Sigmoid colon (tissue), 6 donors: ENCODE measurements at regions not wholly inside any gene's neighbourhood (a gene's known extent, or its start where the extent isn't known, plus 50 kb on each side); places are given as distances from the start of the nearest gene placed in this dataset.

Source experiments
- DNase-seq: peaks from one replicate; pipeline ENCODE4 v3.0.0-alpha.2; 2019
- H3K27ac ChIP-seq, 4 donors: fragments of 200-600 bp; sonication (generic); one replicate each; pipeline ENCODE4 v1.5.1; 2016 to 2019; ENCODE audit warnings: mild to moderate bottlenecking in 1 of 4
- H3K27me3 ChIP-seq, 3 donors: fragments of 200-600 bp; sonication (generic); one replicate each; pipeline ENCODE4 v1.5.1; 2019; ENCODE audit warnings: mild to moderate bottlenecking in 1 of 3
- H3K36me3 ChIP-seq, 4 donors: fragments of 200-600 bp; sonication (generic); one replicate each; pipeline ENCODE4 v1.5.1; 2016 to 2019
- H3K4me1 ChIP-seq, 4 donors: fragments of 200-600 bp; sonication (generic); one replicate each; pipeline ENCODE4 v1.5.1; 2017 to 2019
- H3K4me3 ChIP-seq, 4 donors: fragments of 200-600 bp; sonication (generic); one replicate each; pipeline ENCODE4 v1.5.1; 2017 to 2019; ENCODE audit warnings: mild to moderate bottlenecking in 2 of 4, moderate library complexity in 1 of 4
- H3K9me3 ChIP-seq, 4 donors: fragments of 200-600 bp in 3 of 4; sonication (generic) in 3 of 4; one replicate each; pipeline versions ENCODE4 v1.5.1 to v1.6.1; 2013 to 2019
- CTCF ChIP-seq, 4 experiments: fragments of 450-650 bp in 3 of 4; fragments of 200-600 bp in 1 of 4; IDR thresholded peaks; one replicate each; pipeline ENCODE4 v1.5.1; 2016 to 2019; ENCODE audit warnings: antibody characterized with exemption in 4 of 4, mild to moderate bottlenecking in 3 of 4, moderate library complexity in 2 of 4
- EP300 ChIP-seq, 4 donors: sonication (generic); formaldehyde crosslinking; IDR thresholded peaks; one replicate each; pipeline ENCODE4 v1.6.1; 2017; ENCODE audit warnings: antibody characterized with exemption in 4 of 4
- POLR2A ChIP-seq, 2 donors: fragments of 450-650 bp; IDR thresholded peaks; one replicate each; pipeline ENCODE4 v1.6.1; 2016; ENCODE audit warnings: antibody characterized with exemption in 2 of 2, mild to moderate bottlenecking in 2 of 2, moderate library complexity in 2 of 2
- POLR2AphosphoS5 ChIP-seq, 4 donors: sonication (generic); formaldehyde crosslinking; IDR thresholded peaks; one replicate each; pipeline ENCODE4 v1.6.1; 2017; ENCODE audit warnings: antibody characterized with exemption in 4 of 4
- WGBS, 2 donors: extraction: QIAGEN DNeasy Blood & Tissue Kit; methylation state at CpG; one replicate each; pipeline ENCODE4 v1.1.7; 2013; 5-methylcytosine and 5-hydroxymethylcytosine counted together
- intact Hi-C: fragments of 100-400 bp; cut with DNase I; formaldehyde crosslinking; loops from one replicate; pipeline ENCODE4 v1.15.1; 2023
- donor health status: healthy with polysubstance abuse.
- donor health status: healthy.

- no peak overlapping the region for H3K4me3 ChIP-seq
- H3K27ac ChIP-seq: no peak overlapping the region
- no peaks in the 10 kb centered on the region for H3K27me3 ChIP-seq
- no peaks in the 10 kb centered on the region for H3K36me3 ChIP-seq
- peaks cover 0 to 9% (median 6%) of the 10 kb centered on the region in 4 donors for H3K9me3 ChIP-seq
- no peak for DNase-seq
- no peaks in the 10 kb centered on the region for H3K4me1 ChIP-seq
- 88 to 91% methylated on average over 15 of the region's 15 CpGs for WGBS, 2 donors
- intact Hi-C loops: no loop called here
- TF ChIP-seq POLR2A (IDR thresholded peaks at IDR 0.05): no peak
- TF ChIP-seq EP300 (IDR thresholded peaks at IDR 0.05): no peak
- TF ChIP-seq POLR2AphosphoS5 (IDR thresholded peaks at IDR 0.05): no peak
- no peak for TF ChIP-seq CTCF (IDR thresholded peaks at IDR 0.05)
Observed at GRCh38 chr20:60976139-60976538, 275.9 kb upstream of the CDH4 start.

- no peak for TF ChIP-seq POLR2A (IDR thresholded peaks at IDR 0.05)
- TF ChIP-seq CTCF (IDR thresholded peaks at IDR 0.05): no peak
- TF ChIP-seq POLR2AphosphoS5 (IDR thresholded peaks at IDR 0.05): no peak
- TF ChIP-seq EP300 (IDR thresholded peaks at IDR 0.05): no peak
- H3K9me3 ChIP-seq: peaks cover 0 to 9% (median 6%) of the 10 kb centered on the region in 4 donors
- intact Hi-C loops: no loop called here
- no peak for DNase-seq
- H3K36me3 ChIP-seq: no peaks in the 10 kb centered on the region
- no peak overlapping the region for H3K27ac ChIP-seq
- no peaks in the 10 kb centered on the region for H3K27me3 ChIP-seq
- H3K4me1 ChIP-seq: no peaks in the 10 kb centered on the region
- WGBS, 2 donors: 72% methylated on average over 4 of the region's 4 CpGs
- no peak overlapping the region for H3K4me3 ChIP-seq
Observed at GRCh38 chr20:60976913-60977312, 275.1 kb upstream of the CDH4 start.

- Histone ChIP-seq H3K36me3 (no peaks in the 10 kb centered on the region), H3K27ac (no peak overlapping the region), H3K27me3 (no peaks in the 10 kb centered on the region), H3K9me3 (peaks cover 0 to 9% (median 6%) of the 10 kb centered on the region in 4 donors), H3K4me1 (no peaks in the 10 kb centered on the region), H3K4me3 (no peak overlapping the region)
- 65 to 77% methylated on average over 7 of the region's 7 CpGs for WGBS, 2 donors
- intact Hi-C loops: no loop called here
- TF ChIP-seq POLR2AphosphoS5 (IDR thresholded peaks at IDR 0.05) (no peak), CTCF (IDR thresholded peaks at IDR 0.05) (no peak), POLR2A (IDR thresholded peaks at IDR 0.05) (no peak), EP300 (IDR thresholded peaks at IDR 0.05) (no peak)
- DNase-seq: no peak
Observed at GRCh38 chr20:60977901-60978300, 274.2 kb upstream of the CDH4 start.

- Histone ChIP-seq H3K4me1 (no peaks in the 10 kb centered on the region), H3K36me3 (no peaks in the 10 kb centered on the region), H3K4me3 (no peak overlapping the region), H3K9me3 (peaks cover 0 to 2% (median under 1%) of the 10 kb centered on the region in 4 donors), H3K27me3 (no peaks in the 10 kb centered on the region), H3K27ac (no peak overlapping the region)
- DNase-seq: no peak
- intact Hi-C loops: no loop called here
- WGBS, 2 donors: 72 to 75% methylated on average over 7 of the region's 7 CpGs
- TF ChIP-seq CTCF (IDR thresholded peaks at IDR 0.05): no peak
- no peak for TF ChIP-seq POLR2AphosphoS5 (IDR thresholded peaks at IDR 0.05)
- no peak for TF ChIP-seq EP300 (IDR thresholded peaks at IDR 0.05)
- TF ChIP-seq POLR2A (IDR thresholded peaks at IDR 0.05): no peak
Observed at GRCh38 chr20:60984666-60985065, 267.4 kb upstream of the CDH4 start.

GRCh38 chr20:60986506-60987156 is 265.4 kb upstream of the CDH4 start:
- Histone ChIP-seq H3K9me3 (no peaks in the 10 kb centered on the region), H3K4me1 (no peaks in the 10 kb centered on the region), H3K27ac (no peak overlapping the region), H3K36me3 (no peaks in the 10 kb centered on the region), H3K27me3 (no peaks in the 10 kb centered on the region), H3K4me3 (no peak overlapping the region)
- intact Hi-C loops: no loop called here
- no peak for TF ChIP-seq CTCF (IDR thresholded peaks at IDR 0.05)
- no peak for TF ChIP-seq POLR2AphosphoS5 (IDR thresholded peaks at IDR 0.05)
- no peak for TF ChIP-seq EP300 (IDR thresholded peaks at IDR 0.05)
- no peak for TF ChIP-seq POLR2A (IDR thresholded peaks at IDR 0.05)
- 83 to 84% methylated on average over 12 of the region's 12 CpGs for WGBS, 2 donors
- DNase-seq: no peak
